Testis (tissue), 2 donors: ENCODE measurements at regions not wholly inside any gene's neighbourhood (a gene's known extent, or its start where the extent isn't known, plus 50 kb on each side); places are given as distances from the start of the nearest gene placed in this dataset.

Experiments used
- DNase-seq: peaks from one replicate; pipeline ENCODE4 v3.0.0-alpha.2; 2019
- H3K27ac ChIP-seq, 2 donors: fragments of 200-600 bp; sonication (generic); one replicate each; pipeline ENCODE4 v1.5.1; 2019
- H3K27me3 ChIP-seq: fragments of 200-600 bp; sonication (generic); one replicate; pipeline ENCODE4 v1.5.1; 2019
- H3K36me3 ChIP-seq: fragments of 200-600 bp; sonication (generic); one replicate; pipeline ENCODE4 v1.5.1; 2017; ENCODE audit warnings: low read depth; ENCODE audit errors: missing control alignments
- H3K4me1 ChIP-seq: fragments of 200-600 bp; sonication (generic); one replicate; pipeline ENCODE4 v1.5.1; 2019
- H3K4me3 ChIP-seq, 2 donors: fragments of 200-600 bp; sonication (generic); one replicate each; pipeline ENCODE4 v1.5.1; 2017 to 2019
- H3K9me3 ChIP-seq: fragments of 200-600 bp; sonication (generic); one replicate; pipeline ENCODE4 v1.5.1; 2017
- CTCF ChIP-seq, 3 experiments: fragments of 450-650 bp in 2 of 3; fragments of 200-600 bp in 1 of 3; sonication (generic) in 1 of 3; IDR thresholded peaks; one replicate each; pipeline ENCODE4 v1.5.1; 2016 to 2019; ENCODE audit warnings: antibody characterized with exemption in 3 of 3, mild to moderate bottlenecking in 2 of 3, moderate library complexity in 1 of 3
- POLR2A ChIP-seq: fragments of 450-650 bp; IDR thresholded peaks from one replicate; pipeline ENCODE4 v1.6.1; 2017; ENCODE audit warnings: antibody characterized with exemption, mild to moderate bottlenecking, moderate library complexity
- WGBS, 2 donors: methylation state at CpG; one replicate each; pipeline ENCODE4 v1.1.5; 2018; 5-methylcytosine and 5-hydroxymethylcytosine counted together
- intact Hi-C: fragments of 100-400 bp; cut with DNase I; formaldehyde crosslinking; loops from one replicate; pipeline ENCODE4 v1.15.1; 2023; ENCODE audit warnings: low total_unique reads

- no peaks in the 10 kb centered on the region for H3K36me3 ChIP-seq
- no peak for DNase-seq
- H3K27ac ChIP-seq, result no peak overlapping the region
- TF ChIP-seq CTCF (IDR thresholded peaks at IDR 0.05) (no peak), POLR2A (no peak)
- H3K9me3 ChIP-seq, result no peaks in the 10 kb centered on the region
- 68 to 81% methylated on average over 2 of the region's 2 CpGs for WGBS, 2 donors
- H3K4me1 ChIP-seq, result no peaks in the 10 kb centered on the region
- intact Hi-C loops, result no loop called here
- no peak overlapping the region for H3K4me3 ChIP-seq
- H3K27me3 ChIP-seq, result no peaks in the 10 kb centered on the region
Observed at GRCh38 chr13:98089246-98089645, 53.6 kb upstream of the FARP1 start.

- no peak for TF ChIP-seq CTCF (IDR thresholded peaks at IDR 0.05)
- Histone ChIP-seq H3K4me1 (no peaks in the 10 kb centered on the region), H3K4me3 (no peak overlapping the region), H3K36me3 (no peaks in the 10 kb centered on the region), H3K9me3 (no peaks in the 10 kb centered on the region), H3K27me3 (no peaks in the 10 kb centered on the region), H3K27ac (no peak overlapping the region)
- WGBS, 2 donors, result 75 to 76% methylated on average over 6 of the region's 6 CpGs
- DNase-seq, result no peak
- intact Hi-C loops, result no loop called here
Observed at GRCh38 chr13:98092888-98093287, 50.0 kb upstream of the FARP1 start.
